ENCODE measurements at regions not wholly inside any gene's neighbourhood (a gene's known extent, or its start where the extent isn't known, plus 50 kb on each side); places are given as distances from the start of the nearest gene placed in this dataset.

GRCh38 chr2:151030663-151031230, 230.9 kb downstream of the RBM43 start:
- no peak for DNase-seq (ENCODE audit: insufficient read length, low spot score, missing footprints)
- Histone ChIP-seq H3K27me3 (ENCODE audit: insufficient read depth, low read length) (no peaks in the 10 kb centered on the region), H3K4me3 (ENCODE audit: insufficient read depth, low read length) (no peak overlapping the region), H3K4me1 (ENCODE audit: insufficient read depth, low read length) (peaks cover 32% of the 10 kb centered on the region), H3K9me3 (ENCODE audit: low read depth, low read length) (no peaks in the 10 kb centered on the region), H3K36me3 (ENCODE audit: insufficient read depth, low read length) (no peaks in the 10 kb centered on the region), H3K79me2 (ENCODE audit: insufficient read depth, low read length) (no peaks in the 10 kb centered on the region), H3K27ac (ENCODE audit: low read depth, low read length) (no peak overlapping the region), H4K20me1 (ENCODE audit: insufficient read depth, low read length) (no peaks in the 10 kb centered on the region), H2AFZ (ENCODE audit: low read length) (no peak overlapping the region), H3K4me2 (ENCODE audit: insufficient read depth, low read length) (peak overlapping the region; percentile 70)
- TF ChIP-seq, protein P1, sequence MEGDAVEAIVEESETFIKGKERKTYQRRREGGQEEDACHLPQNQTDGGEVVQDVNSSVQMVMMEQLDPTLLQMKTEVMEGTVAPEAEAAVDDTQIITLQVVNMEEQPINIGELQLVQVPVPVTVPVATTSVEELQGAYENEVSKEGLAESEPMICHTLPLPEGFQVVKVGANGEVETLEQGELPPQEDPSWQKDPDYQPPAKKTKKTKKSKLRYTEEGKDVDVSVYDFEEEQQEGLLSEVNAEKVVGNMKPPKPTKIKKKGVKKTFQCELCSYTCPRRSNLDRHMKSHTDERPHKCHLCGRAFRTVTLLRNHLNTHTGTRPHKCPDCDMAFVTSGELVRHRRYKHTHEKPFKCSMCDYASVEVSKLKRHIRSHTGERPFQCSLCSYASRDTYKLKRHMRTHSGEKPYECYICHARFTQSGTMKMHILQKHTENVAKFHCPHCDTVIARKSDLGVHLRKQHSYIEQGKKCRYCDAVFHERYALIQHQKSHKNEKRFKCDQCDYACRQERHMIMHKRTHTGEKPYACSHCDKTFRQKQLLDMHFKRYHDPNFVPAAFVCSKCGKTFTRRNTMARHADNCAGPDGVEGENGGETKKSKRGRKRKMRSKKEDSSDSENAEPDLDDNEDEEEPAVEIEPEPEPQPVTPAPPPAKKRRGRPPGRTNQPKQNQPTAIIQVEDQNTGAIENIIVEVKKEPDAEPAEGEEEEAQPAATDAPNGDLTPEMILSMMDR (IDR thresholded peaks at IDR 0.05; ENCODE audit: extremely low read depth, low read depth, low read length) = peak; percentile 22

DNA sequence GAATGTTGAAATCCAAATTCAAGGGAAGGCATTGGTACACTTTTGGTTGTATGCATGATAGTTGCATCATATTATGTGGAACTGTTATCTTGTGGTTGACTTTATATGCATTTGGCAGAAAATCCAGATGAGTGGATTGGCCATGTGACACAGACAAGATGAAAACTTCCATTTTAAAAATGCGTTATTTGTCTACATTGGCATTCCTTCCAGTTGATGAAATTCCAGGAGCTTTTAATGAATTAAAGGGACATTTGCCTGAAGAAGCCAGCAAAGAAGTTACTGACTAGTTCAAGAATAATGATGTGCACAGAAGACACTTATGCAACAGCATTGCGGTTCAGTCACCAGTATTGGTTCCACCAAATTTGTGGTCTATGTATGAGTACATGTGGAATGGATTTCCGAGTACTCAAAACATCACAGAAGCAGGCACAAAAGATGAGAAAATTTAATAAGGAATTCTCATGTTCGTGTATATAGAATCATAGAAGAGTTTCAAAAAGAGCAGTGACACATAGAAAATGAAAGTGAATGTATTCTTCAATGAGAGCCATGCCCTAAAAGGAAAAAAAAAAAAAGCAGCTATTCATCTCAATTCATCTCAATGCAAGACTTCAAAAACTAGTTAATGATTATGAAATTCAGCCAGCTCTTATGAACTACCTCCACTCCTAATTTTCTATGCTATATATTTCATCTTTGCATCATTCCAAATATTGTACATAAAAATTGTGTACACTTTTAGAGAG, 232.1 kb downstream of the RBM43 start:
- TF ChIP-seq, protein P1 (IDR thresholded peaks at IDR 0.05; ENCODE audit: extremely low read depth, low read depth, low read length) = no peak
- Histone ChIP-seq H3K27me3 (ENCODE audit: insufficient read depth, low read length) (no peaks in the 10 kb centered on the region), H3K9me3 (ENCODE audit: low read depth, low read length) (no peaks in the 10 kb centered on the region), H3K36me3 (ENCODE audit: insufficient read depth, low read length) (no peaks in the 10 kb centered on the region), H2AFZ (ENCODE audit: low read length) (peak overlapping the region; percentile 47), H3K4me1 (ENCODE audit: insufficient read depth, low read length) (peaks cover 32% of the 10 kb centered on the region), H3K79me2 (ENCODE audit: insufficient read depth, low read length) (no peaks in the 10 kb centered on the region), H3K4me2 (ENCODE audit: insufficient read depth, low read length) (peak overlapping the region; percentile 70), H4K20me1 (ENCODE audit: insufficient read depth, low read length) (no peaks in the 10 kb centered on the region), H3K27ac (ENCODE audit: low read depth, low read length) (peak overlapping the region; percentile 43), H3K4me3 (ENCODE audit: insufficient read depth, low read length) (peak overlapping the region; percentile 54)
- peak; percentile 66 for DNase-seq (ENCODE audit: insufficient read length, low spot score, missing footprints)

DNA sequence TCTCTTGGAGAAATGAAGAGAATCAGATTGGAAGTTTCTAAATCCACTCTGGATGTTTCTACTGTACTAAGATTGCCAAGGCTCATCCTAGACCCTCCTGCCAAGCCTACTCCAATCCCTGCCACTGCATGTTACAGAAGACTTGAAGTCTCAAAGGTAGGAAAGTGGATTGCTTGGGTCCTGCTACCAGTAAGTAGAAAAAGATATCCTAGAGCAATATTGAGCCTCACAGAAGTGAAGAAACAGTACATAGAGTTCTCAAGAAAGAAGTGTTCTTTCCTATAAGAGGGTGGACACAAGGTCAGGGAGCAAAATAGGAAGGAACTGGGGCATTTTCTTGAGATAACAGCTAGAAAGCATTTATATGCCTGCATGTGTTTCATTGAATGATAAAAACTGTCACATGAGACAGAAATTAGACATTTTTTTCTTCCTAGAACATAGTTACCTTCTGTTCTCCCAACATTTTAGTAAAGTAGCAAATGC, 232.9 kb downstream of the RBM43 start:
- H2AFZ ChIP-seq (ENCODE audit: low read length) = peak overlapping the region; percentile 30
- no peaks in the 10 kb centered on the region for H3K27me3 ChIP-seq (ENCODE audit: insufficient read depth, low read length)
- H3K4me3 ChIP-seq (ENCODE audit: insufficient read depth, low read length) = no peak overlapping the region
- peak overlapping the region; percentile 70 for H3K4me2 ChIP-seq (ENCODE audit: insufficient read depth, low read length)
- DNase-seq (ENCODE audit: insufficient read length, low spot score, missing footprints) = no peak
- no peaks in the 10 kb centered on the region for H3K79me2 ChIP-seq (ENCODE audit: insufficient read depth, low read length)
- no peaks in the 10 kb centered on the region for H4K20me1 ChIP-seq (ENCODE audit: insufficient read depth, low read length)
- H3K36me3 ChIP-seq (ENCODE audit: insufficient read depth, low read length) = no peaks in the 10 kb centered on the region
- peak overlapping the region; percentile 62 for H3K27ac ChIP-seq (ENCODE audit: low read depth, low read length)
- no peaks in the 10 kb centered on the region for H3K9me3 ChIP-seq (ENCODE audit: low read depth, low read length)
- H3K4me1 ChIP-seq (ENCODE audit: insufficient read depth, low read length) = peaks cover 31% of the 10 kb centered on the region
- TF ChIP-seq, protein P1 (IDR thresholded peaks at IDR 0.05; ENCODE audit: extremely low read depth, low read depth, low read length) = no peak

- peaks cover 16% of the 10 kb centered on the region for H3K4me1 ChIP-seq (ENCODE audit: insufficient read depth, low read length)
- no peak for DNase-seq (ENCODE audit: insufficient read length, low spot score, missing footprints)
- H3K4me3 ChIP-seq (ENCODE audit: insufficient read depth, low read length) = no peak overlapping the region
- no peaks in the 10 kb centered on the region for H3K36me3 ChIP-seq (ENCODE audit: insufficient read depth, low read length)
- H3K9me3 ChIP-seq (ENCODE audit: low read depth, low read length) = no peaks in the 10 kb centered on the region
- no peak overlapping the region for H3K4me2 ChIP-seq (ENCODE audit: insufficient read depth, low read length)
- H3K27ac ChIP-seq (ENCODE audit: low read depth, low read length) = no peak overlapping the region
- H3K79me2 ChIP-seq (ENCODE audit: insufficient read depth, low read length) = no peaks in the 10 kb centered on the region
- H4K20me1 ChIP-seq (ENCODE audit: insufficient read depth, low read length) = no peaks in the 10 kb centered on the region
- no peaks in the 10 kb centered on the region for H3K27me3 ChIP-seq (ENCODE audit: insufficient read depth, low read length)
- H2AFZ ChIP-seq (ENCODE audit: low read length) = no peak overlapping the region
- TF ChIP-seq, protein P1 (IDR thresholded peaks at IDR 0.05; ENCODE audit: extremely low read depth, low read depth, low read length) = no peak
These were observed 234.5 kb downstream of the RBM43 start for GRCh38 chr2:151027151-151027550.

Data from osteoblast (primary cell).